AG09319 (cell line): ENCODE measurements at regions not wholly inside any gene's neighbourhood (a gene's known extent, or its start where the extent isn't known, plus 50 kb on each side); places are given as distances from the start of the nearest gene placed in this dataset.

Source experiments
- DNase-seq: peaks from one replicate; pipeline ENCODE4 v3.0.0-alpha.2; 2010; ENCODE audit warnings: low read depth; ENCODE audit errors: extremely low read depth
- CTCF ChIP-seq: IDR thresholded peaks from 2 replicates; pipeline ENCODE4 v1.5.1; 2011; ENCODE audit warnings: low read depth, mild to moderate bottlenecking, inconsistent platforms, low read length, moderate library complexity

- no peak for TF ChIP-seq CTCF
- DNase-seq = no peak
Observed at GRCh38 chr12:93252221-93252620, 125.5 kb upstream of the NUDT4 start.

GRCh38 chr12:93254911-93255310 is 122.8 kb upstream of the NUDT4 start:
- no peak for TF ChIP-seq CTCF
- no peak for DNase-seq

- no peak for DNase-seq
- TF ChIP-seq CTCF = no peak
Observed at GRCh38 chr12:93256256-93256969, 121.3 kb upstream of the NUDT4 start.

- no peak for DNase-seq
- TF ChIP-seq CTCF = no peak
Observed at GRCh38 chr12:93261505-93262094, 116.1 kb upstream of the NUDT4 start.

- no peak for DNase-seq
- TF ChIP-seq CTCF = no peak
Observed at GRCh38 chr12:93272997-93273396, 104.7 kb upstream of the NUDT4 start.

- no peak for TF ChIP-seq CTCF
- DNase-seq = no peak
Observed at GRCh38 chr12:93273834-93274564, 103.7 kb upstream of the NUDT4 start.

- no peak for DNase-seq
- no peak for TF ChIP-seq CTCF
Observed at GRCh38 chr12:93274937-93275336, 102.8 kb upstream of the NUDT4 start.
